K562 (cell line): ENCODE measurements at regions not wholly inside any gene's neighbourhood (a gene's known extent, or its start where the extent isn't known, plus 50 kb on each side); places are given as distances from the start of the nearest gene placed in this dataset.

ENCODE experiments used
- ATAC-seq: fragments of 200-7000 bp; cut with Tn5 transposase; 3 replicates; pipeline ENCODE4 v1.9.1; 2020; ENCODE audit warnings: moderate library complexity
- BruUV-seq: library from RNA; stranded (reverse); fragments of 400-500 nt; replicated peaks from 2 replicates; lab custom pipeline; 2021; lab: Mats Ljungman, UMichigan
- CTCF ChIA-PET: fragments of 300-600 bp; formaldehyde crosslinking; extraction: SDS; loops from one replicate; lab custom pipeline; 2021; ENCODE audit warnings: low intra/inter-chr PET ratio; lab: Yijun Ruan, JAX
- POLR2A ChIA-PET: fragments of 300-600, 350-650 bp; sonication (Branson Sonifier 250); formaldehyde crosslinking; extraction: SDS; loops from one replicate; lab custom pipeline; 2021; ENCODE audit warnings: antibody characterized with exemption, inconsistent platforms; lab: Yijun Ruan, JAX
- DNase-seq, 4 experiments: peaks; one replicate each; pipeline versions ENCODE4 v3.0.0 to v3.0.0-alpha.2; 2011 to 2018; ENCODE audit warnings: low spot score in 3 of 4, mixed read lengths in 3 of 4; ENCODE audit errors: extremely low read depth in 1 of 4
- FAIRE-seq: peaks from 2 replicates; lab custom pipeline; 2011; peaks lifted over from hg19 to GRCh38; lab: Jason Lieb, UNC
- H2AFZ ChIP-seq: 2 replicates; pipeline ENCODE4 v1.6.0; 2011; ENCODE audit warnings: low read depth, low read length, control low read depth, inconsistent platforms
- H3K27ac ChIP-seq: fragments of 200-600 bp; 3 replicates; pipeline ENCODE4 v1.8.0; 2011; ENCODE audit warnings: low read depth, mild to moderate bottlenecking, control low read depth, inconsistent platforms, low read length, moderate library complexity, mixed read lengths; ENCODE audit errors: extremely low read depth
- H3K27me3 ChIP-seq, 2 experiments: fragments of 300-600 bp in 1 of 2; 2 replicates in 1 of 2; 3 replicates in 1 of 2; pipeline versions ENCODE4 v1.6.0 to v1.8.0; 2011; ENCODE audit warnings: inconsistent platforms in 2 of 2, low read length in 2 of 2, mild to moderate bottlenecking in 1 of 2, mixed read lengths in 1 of 2, moderate library complexity in 1 of 2; ENCODE audit not compliant: control insufficient read depth in 2 of 2, insufficient read depth in 2 of 2
- H3K36me3 ChIP-seq: fragments of 300-600 bp; 3 replicates; pipeline ENCODE4 v1.8.0; 2011; ENCODE audit warnings: mild to moderate bottlenecking, low read length, inconsistent platforms; ENCODE audit not compliant: control insufficient read depth, insufficient read depth
- H3K4me1 ChIP-seq, 2 experiments: fragments of 200-600 bp in 1 of 2; replicated peaks in 1 of 2; 2 replicates in 1 of 2; 3 replicates in 1 of 2; pipeline versions ENCODE4 v1.5.1 to v1.8.0; 2011; ENCODE audit warnings: inconsistent platforms in 2 of 2, low read length in 2 of 2, mild to moderate bottlenecking in 1 of 2, mixed read lengths in 1 of 2, moderate library complexity in 1 of 2; ENCODE audit not compliant: control insufficient read depth in 2 of 2, insufficient read depth in 2 of 2
- H3K4me2 ChIP-seq: 2 replicates; pipeline ENCODE4 v1.6.1; 2011; ENCODE audit warnings: low read length, control low read depth, inconsistent platforms, mixed read lengths; ENCODE audit not compliant: insufficient read depth
- H3K4me3 ChIP-seq: fragments of 200-600 bp; sonication (generic), shearing (Covaris generic); 2 replicates; pipeline ENCODE4 v1.5.1; 2016; ENCODE audit warnings: control low read depth, inconsistent platforms
- H3K79me2 ChIP-seq: fragments of 200-600 bp; 3 replicates; pipeline ENCODE4 v1.8.0; 2011; ENCODE audit warnings: low read length, inconsistent platforms; ENCODE audit not compliant: control insufficient read depth, insufficient read depth
- H3K9ac ChIP-seq, 2 experiments: 2 replicates each; pipeline versions ENCODE4 v1.6.0 to v1.6.1; 2011; ENCODE audit warnings: low read depth in 2 of 2, low read length in 2 of 2, control low read depth in 1 of 2, inconsistent platforms in 1 of 2, mild to moderate bottlenecking in 1 of 2, mixed read lengths in 1 of 2; ENCODE audit not compliant: insufficient read depth in 1 of 2
- H3K9me1 ChIP-seq: one replicate; pipeline ENCODE4 v1.6.0; 2011; ENCODE audit warnings: inconsistent platforms, mild to moderate bottlenecking, low read length, moderate library complexity; ENCODE audit not compliant: control insufficient read depth, insufficient read depth
- H3K9me3 ChIP-seq: replicated peaks from 2 replicates; pipeline ENCODE4 v1.5.1; 2011; ENCODE audit warnings: low read depth, low read length, inconsistent platforms; ENCODE audit not compliant: control insufficient read depth, insufficient read depth
- H4K20me1 ChIP-seq: replicated peaks from 2 replicates; pipeline ENCODE4 v1.6.1; 2011; ENCODE audit warnings: low read length, inconsistent platforms, mixed read lengths; ENCODE audit not compliant: control insufficient read depth, insufficient read depth
- ATF3 ChIP-seq, 2 experiments: fragments of 450-650 bp in 1 of 2; sonication (generic) in 1 of 2; formaldehyde crosslinking in 1 of 2; IDR thresholded peaks in 1 of 2; conservative IDR thresholded peaks in 1 of 2; 2 replicates each; pipeline versions ENCODE4 v1.6.1 to v1.8.1; 2016 to 2023; ENCODE audit warnings: mild to moderate bottlenecking in 2 of 2, moderate library complexity in 2 of 2, inconsistent platforms in 1 of 2, missing genetic modification reagents in 1 of 2
- BMI1 ChIP-seq: fragments of 150-350 bp; IDR thresholded peaks from 2 replicates; pipeline ENCODE4 v1.6.1; 2014; ENCODE audit warnings: low read length
- CAMTA2 ChIP-seq: fragments of 250-450 bp; sonication (Bioruptor Pico); conservative IDR thresholded peaks from 2 replicates; pipeline ENCODE4 v1.5.1; 2022
- CCNT2 ChIP-seq: IDR thresholded peaks from 2 replicates; pipeline ENCODE4 v1.6.1; 2011; ENCODE audit warnings: borderline replicate concordance, low read depth, mild to moderate bottlenecking, moderate library complexity, mixed read lengths, low read length; ENCODE audit not compliant: insufficient read length; ENCODE audit errors: extremely low read depth
- ESRRA ChIP-seq: fragments of 450-650 bp; IDR thresholded peaks from 2 replicates; pipeline ENCODE4 v1.6.1; 2014; ENCODE audit warnings: low read depth, mild to moderate bottlenecking, moderate library complexity, borderline replicate concordance
- ETV6 ChIP-seq, 3 experiments: fragments of 150-350 bp in 1 of 3; sonication (generic) in 1 of 3; formaldehyde crosslinking in 1 of 3; IDR thresholded peaks; 2 replicates each; pipeline versions ENCODE4 v1.6.1 to v1.8.0; 2014 to 2022; ENCODE audit warnings: borderline replicate concordance in 2 of 3, low read depth in 2 of 3, antibody characterized with exemption in 1 of 3, low read length in 1 of 3, mild to moderate bottlenecking in 1 of 3, missing genetic modification reagents in 1 of 3
- FOSL1 ChIP-seq: fragments of 200-800 bp; sonication (Bioruptor generic); conservative IDR thresholded peaks from 2 replicates; pipeline ENCODE4 v1.6.1; 2016; ENCODE audit warnings: missing genetic modification characterization, missing compliant biosample characterization
- KDM1A ChIP-seq, 2 experiments: fragments of 450-650 bp; IDR thresholded peaks; 2 replicates each; pipeline ENCODE4 v1.6.1; 2016; ENCODE audit warnings: mild to moderate bottlenecking in 2 of 2
- NCOA6 ChIP-seq: fragments of 450-650 bp; IDR thresholded peaks from 2 replicates; pipeline ENCODE4 v1.6.1; 2017; ENCODE audit warnings: mild to moderate bottlenecking
- NFIC ChIP-seq: fragments of 450-650 bp; IDR thresholded peaks from 2 replicates; pipeline ENCODE4 v1.6.1; 2017; ENCODE audit warnings: mild to moderate bottlenecking, inconsistent platforms
- NKRF ChIP-seq: fragments of 450-650 bp; IDR thresholded peaks from 2 replicates; pipeline ENCODE4 v1.6.1; 2016; ENCODE audit warnings: borderline replicate concordance
- RCOR1 ChIP-seq, 2 experiments: IDR thresholded peaks; 2 replicates each; pipeline ENCODE4 v1.6.1; 2012; ENCODE audit warnings: low read depth in 2 of 2, low read length in 2 of 2, borderline replicate concordance in 1 of 2, improper control_type of control experiment in 1 of 2
- SP1 ChIP-seq: sonication (generic); formaldehyde crosslinking; IDR thresholded peaks from 2 replicates; pipeline ENCODE4 v1.8.1; 2022; ENCODE audit warnings: mild to moderate bottlenecking, missing genetic modification reagents
- TAF15 ChIP-seq: fragments of 200-400 bp; formaldehyde crosslinking; IDR thresholded peaks from 2 replicates; pipeline ENCODE4 v1.6.1; 2017; ENCODE audit warnings: mild to moderate bottlenecking, low read depth, low read length, moderate library complexity
- TBP ChIP-seq: optimal IDR thresholded peaks from 2 replicates; pipeline ENCODE3; 2011; ENCODE audit warnings: low read depth, low read length, improper control_type of control experiment
- ZNF280A ChIP-seq: fragments of 450-650 bp; IDR thresholded peaks from 2 replicates; pipeline ENCODE4 v1.6.1; 2018; ENCODE audit warnings: mild to moderate bottlenecking, low read depth; ENCODE audit not compliant: partially characterized antibody
- ZNF311 ChIP-seq: fragments of 250-450 bp; sonication (Bioruptor Pico); IDR thresholded peaks from 2 replicates; pipeline ENCODE4 v1.4.0; 2020; ENCODE audit warnings: mild to moderate bottlenecking, moderate library complexity
- WGBS: fragments of 100-300 bp; shearing (Covaris generic); methylation state at CpG from one replicate; pipeline ENCODE4 v1.1.6; 2016; ENCODE audit warnings: low coverage, mixed read lengths; ENCODE audit not compliant: insufficient coverage; ENCODE audit errors: missing lambda C conversion rate; 5-methylcytosine and 5-hydroxymethylcytosine counted together
- in situ Hi-C: fragments of 300-500 bp; cut with MboI; formaldehyde crosslinking; loops from 4 replicates; pipeline ENCODE4 v1.15.0; 2018; ENCODE audit warnings: inconsistent platforms, mixed read lengths
- intact Hi-C: fragments of 100-400 bp; cut with micrococcal nuclease; formaldehyde crosslinking; loops from 2 replicates; pipeline ENCODE4 v1.14.2; 2022

DNA sequence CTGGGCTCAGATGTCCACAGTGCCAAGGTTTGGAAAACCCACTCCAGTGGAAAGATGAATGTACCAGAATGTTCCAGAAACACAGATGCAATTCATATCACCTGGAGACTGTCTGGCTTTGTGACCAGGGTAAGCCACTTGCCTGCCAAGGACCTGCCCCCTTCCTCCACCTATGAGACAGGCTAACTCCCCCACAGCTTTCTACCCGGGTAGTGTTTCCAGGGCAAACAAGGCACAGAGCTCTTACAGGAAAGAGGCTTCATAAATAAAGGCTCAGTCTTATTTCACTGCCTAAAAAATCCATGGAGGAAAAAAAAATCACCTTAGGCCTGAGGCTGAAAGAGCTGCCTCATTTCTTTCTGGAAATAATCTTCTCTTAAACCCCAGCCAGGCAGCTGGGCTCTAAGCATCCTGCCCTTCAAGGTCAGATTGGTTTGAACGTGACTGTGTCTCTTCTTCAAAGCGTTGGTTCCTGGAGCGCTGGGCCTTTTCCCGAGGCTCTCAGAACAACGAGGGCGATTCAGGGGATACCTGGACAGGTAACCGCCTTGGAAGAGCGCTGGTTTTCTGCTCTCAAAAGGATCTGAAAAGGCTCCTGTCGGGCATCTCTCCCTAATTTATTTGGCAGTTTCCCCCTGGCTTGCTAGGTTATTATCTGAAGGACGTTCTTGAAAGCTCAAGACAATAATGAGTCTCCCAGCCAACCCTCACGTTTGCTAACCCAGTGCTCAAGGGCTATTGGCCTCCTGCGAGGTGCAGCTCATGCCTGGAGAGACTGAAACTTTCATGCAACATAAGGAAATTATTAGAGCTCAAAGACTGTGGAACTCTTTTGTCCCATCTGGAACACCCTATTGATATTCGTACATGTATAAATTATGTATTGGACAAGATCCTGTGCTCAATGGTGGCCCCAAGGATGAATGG, 199.2 kb upstream of the PMEPA1 start:
- POLR2A ChIA-PET = no interaction called here
- no TSS peak for BruUV-seq
- intact Hi-C loops = no loop called here
- in situ Hi-C loops = no loop called here
- under 1% methylated on average over 14 of the region's 14 CpGs for WGBS
- Histone ChIP-seq H3K4me2 (no peak overlapping the region), H3K36me3 (no peaks in the 10 kb centered on the region), H3K9me3 (no peaks in the 10 kb centered on the region), H3K79me2 (no peaks in the 10 kb centered on the region), H4K20me1 (peaks cover 8% of the 10 kb centered on the region; the same call in 1 of the 2 replicates), H2AFZ (no peak overlapping the region), H3K27ac (no peak overlapping the region), H3K9ac (no peak overlapping the region), H3K4me3 (no peak overlapping the region), H3K9me1 (no peaks in the 10 kb centered on the region), H3K4me1 (no peaks in the 10 kb centered on the region), H3K27me3 (peaks cover 0 to 5% of the 10 kb centered on the region in 2 experiments; a peak in 1 of 5 replicates)
- DNase-seq (no peak), ATAC-seq (no peak), FAIRE-seq (no peak)
- CTCF ChIA-PET = no interaction called here
- no peak for TF ChIP-seq TAF15
- no peak for TF ChIP-seq BMI1
- no peak for TF ChIP-seq SP1 (CRISPR knock-in tag)
- no peak for TF ChIP-seq CCNT2
- TF ChIP-seq ATF3 (IDR thresholded peaks at IDR 0.05) = no peak
- no peak for TF ChIP-seq ATF3 (CRISPR knock-in tag; conservative IDR thresholded peaks at IDR 0.05)
- TF ChIP-seq CAMTA2 = no peak
- no peak for TF ChIP-seq ETV6 (IDR thresholded peaks at IDR 0.05; ENCODE audit: borderline replicate concordance in 1 of 2, low read depth in 2 of 2, low read length in 1 of 2)
- no peak for TF ChIP-seq ETV6 (CRISPR knock-in tag; IDR thresholded peaks at IDR 0.05; ENCODE audit: borderline replicate concordance)
- no peak for TF ChIP-seq ESRRA
- TF ChIP-seq FOSL1 (tag) = no peak
- TF ChIP-seq TBP = no peak
- TF ChIP-seq NFIC = no peak
- no peak for TF ChIP-seq ZNF311
- TF ChIP-seq NKRF = no peak
- no peak for TF ChIP-seq KDM1A (IDR thresholded peaks at IDR 0.05)
- TF ChIP-seq ZNF280A = no peak
- TF ChIP-seq RCOR1 (IDR thresholded peaks at IDR 0.05; ENCODE audit: borderline replicate concordance in 1 of 2, low read depth in 2 of 2, low read length in 2 of 2) = no peak
- TF ChIP-seq NCOA6 = no peak
